ENCODE measurements at regions not wholly inside any gene's neighbourhood (a gene's known extent, or its start where the extent isn't known, plus 50 kb on each side); places are given as distances from the start of the nearest gene placed in this dataset.

GRCh38 chr9:7375013-7375511 lies 424.5 kb downstream of the DMAC1 start:
- Histone ChIP-seq H3K27ac (no peak overlapping the region), H3K27me3 (replicated peaks) (no peaks in the 10 kb centered on the region), H3K4me3 (ENCODE audit: low read depth, low read length) (no peak overlapping the region), H3K36me3 (replicated peaks) (no peaks in the 10 kb centered on the region)
- in situ Hi-C loops (cut with HindIII; ENCODE audit: low pct_ligation_motif_present, low sequenced_read_pairs), result no loop called here
- DNase-seq, result no peak
- TF ChIP-seq CTCF (IDR thresholded peaks at IDR 0.05; ENCODE audit: low read depth, low read length, missing control alignments), result no peak

GRCh38 chr9:7370988-7371387 lies 428.6 kb downstream of the DMAC1 start:
- no peak overlapping the region for H3K4me3 ChIP-seq (ENCODE audit: low read depth, low read length)
- H3K27ac ChIP-seq, result no peak overlapping the region
- H3K27me3 ChIP-seq (replicated peaks), result no peaks in the 10 kb centered on the region
- in situ Hi-C loops (cut with HindIII; ENCODE audit: low pct_ligation_motif_present, low sequenced_read_pairs), result no loop called here
- TF ChIP-seq CTCF (IDR thresholded peaks at IDR 0.05; ENCODE audit: low read depth, low read length, missing control alignments), result no peak
- H3K36me3 ChIP-seq (replicated peaks), result no peaks in the 10 kb centered on the region
- no peak for DNase-seq

- Histone ChIP-seq H3K27ac (no peak overlapping the region), H3K36me3 (replicated peaks) (no peaks in the 10 kb centered on the region), H3K27me3 (replicated peaks) (no peaks in the 10 kb centered on the region), H3K4me3 (ENCODE audit: low read depth, low read length) (no peak overlapping the region)
- no peak for DNase-seq
- no peak for TF ChIP-seq CTCF (IDR thresholded peaks at IDR 0.05; ENCODE audit: low read depth, low read length, missing control alignments)
- in situ Hi-C loops (cut with HindIII; ENCODE audit: low pct_ligation_motif_present, low sequenced_read_pairs), result no loop called here
Observed at GRCh38 chr9:7370381-7370780, 429.2 kb downstream of the DMAC1 start.

GRCh38 chr9:7369384-7369821 lies 430.2 kb downstream of the DMAC1 start:
- no peak for DNase-seq
- H3K36me3 ChIP-seq (replicated peaks), result no peaks in the 10 kb centered on the region
- TF ChIP-seq CTCF (IDR thresholded peaks at IDR 0.05; ENCODE audit: low read depth, low read length, missing control alignments), result no peak
- no peak overlapping the region for H3K27ac ChIP-seq
- no peak overlapping the region for H3K4me3 ChIP-seq (ENCODE audit: low read depth, low read length)
- no peaks in the 10 kb centered on the region for H3K27me3 ChIP-seq (replicated peaks)
- in situ Hi-C loops (cut with HindIII; ENCODE audit: low pct_ligation_motif_present, low sequenced_read_pairs), result no loop called here

- no peak overlapping the region for H3K4me3 ChIP-seq (ENCODE audit: low read depth, low read length)
- H3K27me3 ChIP-seq (replicated peaks), result no peaks in the 10 kb centered on the region
- in situ Hi-C loops (cut with HindIII; ENCODE audit: low pct_ligation_motif_present, low sequenced_read_pairs), result no loop called here
- H3K36me3 ChIP-seq (replicated peaks), result no peaks in the 10 kb centered on the region
- DNase-seq, result no peak
- TF ChIP-seq CTCF (IDR thresholded peaks at IDR 0.05; ENCODE audit: low read depth, low read length, missing control alignments), result no peak
- no peak overlapping the region for H3K27ac ChIP-seq
Observed at GRCh38 chr9:7368410-7369292, 430.9 kb downstream of the DMAC1 start.

All from brain microvascular endothelial cell (primary cell).